ENCODE measurements at regions not wholly inside any gene's neighbourhood (a gene's known extent, or its start where the extent isn't known, plus 50 kb on each side); places are given as distances from the start of the nearest gene placed in this dataset.

GRCh38 chr1:219761208-219761860 is 148.4 kb upstream of the ZC3H11B start (continued):
- TF ChIP-seq CSRNP3 (CRISPR knock-in tag; IDR thresholded peaks at IDR 0.05): no peak
- no peak for TF ChIP-seq ISL1 (CRISPR knock-in tag; IDR thresholded peaks at IDR 0.05)
- no peak for TF ChIP-seq CREB5 (CRISPR knock-in tag; IDR thresholded peaks at IDR 0.05; ENCODE audit: low read depth)
- TF ChIP-seq OSR1 (CRISPR knock-in tag; IDR thresholded peaks at IDR 0.05): no peak
- TF ChIP-seq CSDC2 (CRISPR knock-in tag; IDR thresholded peaks at IDR 0.05): no peak
- no peak for TF ChIP-seq ZC3H10 (CRISPR knock-in tag; IDR thresholded peaks at IDR 0.05)

GRCh38 chr1:219759095-219759494 is 146.2 kb upstream of the ZC3H11B start:
- TF ChIP-seq ISL1 (CRISPR knock-in tag; IDR thresholded peaks at IDR 0.05) (no peak), POU6F1 (CRISPR knock-in tag; IDR thresholded peaks at IDR 0.05; ENCODE audit: borderline replicate concordance, low read depth) (no peak), ZNF8 (CRISPR knock-in tag; IDR thresholded peaks at IDR 0.05) (no peak), PATZ1 (CRISPR knock-in tag; IDR thresholded peaks at IDR 0.05; ENCODE audit: borderline replicate concordance) (no peak), ARNTL (CRISPR knock-in tag; IDR thresholded peaks at IDR 0.05; ENCODE audit: borderline replicate concordance, low read depth) (no peak), TOX (CRISPR knock-in tag; IDR thresholded peaks at IDR 0.05; ENCODE audit: borderline replicate concordance) (no peak), ZNF565 (CRISPR knock-in tag; conservative IDR thresholded peaks at IDR 0.05; ENCODE audit: low read depth) (no peak), CSRNP3 (CRISPR knock-in tag; IDR thresholded peaks at IDR 0.05) (no peak), TCF4 (CRISPR knock-in tag; IDR thresholded peaks at IDR 0.05; ENCODE audit: borderline replicate concordance) (no peak), CSDC2 (CRISPR knock-in tag; IDR thresholded peaks at IDR 0.05) (no peak), BACH2 (CRISPR knock-in tag; IDR thresholded peaks at IDR 0.05; ENCODE audit: borderline replicate concordance) (no peak), ESRRG (CRISPR knock-in tag; IDR thresholded peaks at IDR 0.05) (no peak)
- no peak for ATAC-seq

GRCh38 chr1:219757890-219758289 is 145.0 kb upstream of the ZC3H11B start:
- TF ChIP-seq TOX (CRISPR knock-in tag; IDR thresholded peaks at IDR 0.05; ENCODE audit: borderline replicate concordance) (0 out of 2 replicates have a peak, but pooled peaks have one; percentile 17), TSHZ2 (CRISPR knock-in tag; IDR thresholded peaks at IDR 0.05) (peak; percentile 5; the same call in 1 of the 2 replicates), ZFP3 (CRISPR knock-in tag; IDR thresholded peaks at IDR 0.05) (no peak), ZNF8 (CRISPR knock-in tag; IDR thresholded peaks at IDR 0.05) (no peak), ESRRG (CRISPR knock-in tag; IDR thresholded peaks at IDR 0.05) (no peak), TCF4 (CRISPR knock-in tag; IDR thresholded peaks at IDR 0.05; ENCODE audit: borderline replicate concordance) (peak; percentile 56; the same call in 1 of the 2 replicates), ZC3H10 (CRISPR knock-in tag; IDR thresholded peaks at IDR 0.05) (no peak)
- peak; percentile 92 for ATAC-seq

Measured in SK-N-SH treated with all-trans-retinoic acid at 6 μM for 48 hours (cell line).